ENCODE measurements at regions not wholly inside any gene's neighbourhood (a gene's known extent, or its start where the extent isn't known, plus 50 kb on each side); places are given as distances from the start of the nearest gene placed in this dataset.

DNA sequence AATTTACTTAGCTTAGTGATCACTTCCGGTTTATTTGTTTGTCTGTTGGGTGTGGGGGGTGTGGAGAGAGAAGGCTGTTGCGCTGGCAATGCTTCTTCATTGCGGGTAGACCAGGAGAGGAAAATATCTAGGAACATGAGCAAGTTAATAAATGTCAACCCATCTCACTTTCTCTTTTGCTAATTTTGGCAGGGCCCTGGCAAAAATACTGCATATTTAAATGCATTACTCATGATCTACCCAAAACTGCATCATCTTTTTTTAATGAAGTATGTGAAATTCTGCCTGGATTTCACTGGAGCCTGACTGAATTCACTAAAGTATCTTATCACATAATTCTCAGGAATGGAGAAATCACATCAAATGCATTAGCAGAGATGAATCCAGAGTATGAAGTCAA is 1131.0 kb upstream of the NXPH2 start:
- TF ChIP-seq, protein P1, sequence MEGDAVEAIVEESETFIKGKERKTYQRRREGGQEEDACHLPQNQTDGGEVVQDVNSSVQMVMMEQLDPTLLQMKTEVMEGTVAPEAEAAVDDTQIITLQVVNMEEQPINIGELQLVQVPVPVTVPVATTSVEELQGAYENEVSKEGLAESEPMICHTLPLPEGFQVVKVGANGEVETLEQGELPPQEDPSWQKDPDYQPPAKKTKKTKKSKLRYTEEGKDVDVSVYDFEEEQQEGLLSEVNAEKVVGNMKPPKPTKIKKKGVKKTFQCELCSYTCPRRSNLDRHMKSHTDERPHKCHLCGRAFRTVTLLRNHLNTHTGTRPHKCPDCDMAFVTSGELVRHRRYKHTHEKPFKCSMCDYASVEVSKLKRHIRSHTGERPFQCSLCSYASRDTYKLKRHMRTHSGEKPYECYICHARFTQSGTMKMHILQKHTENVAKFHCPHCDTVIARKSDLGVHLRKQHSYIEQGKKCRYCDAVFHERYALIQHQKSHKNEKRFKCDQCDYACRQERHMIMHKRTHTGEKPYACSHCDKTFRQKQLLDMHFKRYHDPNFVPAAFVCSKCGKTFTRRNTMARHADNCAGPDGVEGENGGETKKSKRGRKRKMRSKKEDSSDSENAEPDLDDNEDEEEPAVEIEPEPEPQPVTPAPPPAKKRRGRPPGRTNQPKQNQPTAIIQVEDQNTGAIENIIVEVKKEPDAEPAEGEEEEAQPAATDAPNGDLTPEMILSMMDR (IDR thresholded peaks at IDR 0.05) = no peak
- no peak for TF ChIP-seq EP300 (IDR thresholded peaks at IDR 0.05)
- no peak for TF ChIP-seq POLR2A (IDR thresholded peaks at IDR 0.05)

Data from gastroesophageal sphincter (tissue), 3 donors.